ENCODE measurements at regions not wholly inside any gene's neighbourhood (a gene's known extent, or its start where the extent isn't known, plus 50 kb on each side); places are given as distances from the start of the nearest gene placed in this dataset.
"Not testable (repeated sequence)": the region's sequence is repeated elsewhere in the genome, so short reads cannot be mapped to it uniquely, and the experiment has no call there.

DNA sequence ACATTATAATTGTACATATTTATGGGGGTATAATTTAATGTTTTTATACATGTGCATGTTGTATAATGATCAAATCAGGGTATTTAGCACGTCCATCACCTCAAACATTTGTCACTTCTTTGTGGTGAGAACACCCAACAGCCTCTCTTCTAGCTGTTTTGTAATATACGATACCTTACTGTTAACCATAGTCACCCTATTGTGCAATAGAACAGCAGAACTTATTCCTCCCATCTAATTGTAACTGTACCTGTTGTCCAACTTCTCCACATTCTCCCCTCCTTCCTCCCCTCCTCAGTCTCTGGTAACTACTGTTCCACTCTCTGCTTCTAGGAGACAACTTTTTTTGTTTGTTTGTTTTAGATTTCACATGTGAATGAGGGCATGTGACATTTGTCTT lies 197.0 kb upstream of the PKP2 start:
- Mint-ChIP-seq H3K4me3 (ENCODE audit: low read depth) (no peak overlapping the region), H3K27me3 (no peaks in the 10 kb centered on the region), H3K4me1 (ENCODE audit: low read depth) (peaks cover 4% of the 10 kb centered on the region), H3K9me3 (ENCODE audit: low read depth) (no peaks in the 10 kb centered on the region), H3K27ac (no peak overlapping the region), H3K36me3 (ENCODE audit: insufficient read depth) (no peaks in the 10 kb centered on the region)
- no peak for DNase-seq (ENCODE audit: low spot score, unreplicated experiment)
- TF ChIP-seq, protein P1, sequence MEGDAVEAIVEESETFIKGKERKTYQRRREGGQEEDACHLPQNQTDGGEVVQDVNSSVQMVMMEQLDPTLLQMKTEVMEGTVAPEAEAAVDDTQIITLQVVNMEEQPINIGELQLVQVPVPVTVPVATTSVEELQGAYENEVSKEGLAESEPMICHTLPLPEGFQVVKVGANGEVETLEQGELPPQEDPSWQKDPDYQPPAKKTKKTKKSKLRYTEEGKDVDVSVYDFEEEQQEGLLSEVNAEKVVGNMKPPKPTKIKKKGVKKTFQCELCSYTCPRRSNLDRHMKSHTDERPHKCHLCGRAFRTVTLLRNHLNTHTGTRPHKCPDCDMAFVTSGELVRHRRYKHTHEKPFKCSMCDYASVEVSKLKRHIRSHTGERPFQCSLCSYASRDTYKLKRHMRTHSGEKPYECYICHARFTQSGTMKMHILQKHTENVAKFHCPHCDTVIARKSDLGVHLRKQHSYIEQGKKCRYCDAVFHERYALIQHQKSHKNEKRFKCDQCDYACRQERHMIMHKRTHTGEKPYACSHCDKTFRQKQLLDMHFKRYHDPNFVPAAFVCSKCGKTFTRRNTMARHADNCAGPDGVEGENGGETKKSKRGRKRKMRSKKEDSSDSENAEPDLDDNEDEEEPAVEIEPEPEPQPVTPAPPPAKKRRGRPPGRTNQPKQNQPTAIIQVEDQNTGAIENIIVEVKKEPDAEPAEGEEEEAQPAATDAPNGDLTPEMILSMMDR (IDR thresholded peaks at IDR 0.05; ENCODE audit: unreplicated experiment): no peak

- DNase-seq (ENCODE audit: low spot score, unreplicated experiment); H3K27me3 Mint-ChIP-seq; H3K27ac Mint-ChIP-seq; H3K4me3 Mint-ChIP-seq (ENCODE audit: low read depth); H3K36me3 Mint-ChIP-seq (ENCODE audit: insufficient read depth); H3K9me3 Mint-ChIP-seq (ENCODE audit: low read depth): not testable (repeated sequence)
- H3K4me1 Mint-ChIP-seq (ENCODE audit: low read depth): peaks cover 13% of the 10 kb centered on the region
Observed at GRCh38 chr12:33087876-33088275, 191.3 kb upstream of the PKP2 start.

DNA sequence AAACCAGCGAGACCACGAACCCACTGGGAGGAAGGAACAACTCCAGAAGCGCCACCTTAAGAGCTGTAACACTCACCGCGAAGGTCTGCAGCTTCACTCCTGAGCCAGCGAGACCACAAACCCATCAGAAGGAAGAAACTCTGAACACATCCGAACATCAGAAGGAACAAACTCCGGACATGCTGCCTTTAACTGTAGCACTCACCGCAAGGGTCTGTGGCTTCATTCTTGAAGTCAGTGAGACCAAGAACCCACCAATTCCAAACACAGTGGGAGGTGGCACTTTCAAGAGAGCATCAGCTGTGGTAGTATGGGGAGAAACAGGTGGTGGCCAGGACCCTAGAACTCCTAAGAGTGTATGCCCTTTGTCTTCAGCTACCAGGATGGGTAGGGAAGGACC lies 179.8 kb upstream of the PKP2 start:
- not testable (repeated sequence) for H3K36me3 Mint-ChIP-seq (ENCODE audit: insufficient read depth); H3K4me3 Mint-ChIP-seq (ENCODE audit: low read depth); H3K27ac Mint-ChIP-seq; H3K27me3 Mint-ChIP-seq; H3K4me1 Mint-ChIP-seq (ENCODE audit: low read depth); DNase-seq (ENCODE audit: low spot score, unreplicated experiment)
- H3K9me3 Mint-ChIP-seq (ENCODE audit: low read depth): peaks cover 27% of the 10 kb centered on the region

GRCh38 chr12:33075130-33075766 lies 178.7 kb upstream of the PKP2 start:
- DNase-seq (ENCODE audit: low spot score, unreplicated experiment); H3K36me3 Mint-ChIP-seq (ENCODE audit: insufficient read depth); H3K27me3 Mint-ChIP-seq; H3K27ac Mint-ChIP-seq; H3K4me1 Mint-ChIP-seq (ENCODE audit: low read depth); H3K4me3 Mint-ChIP-seq (ENCODE audit: low read depth): not testable (repeated sequence)
- H3K9me3 Mint-ChIP-seq (ENCODE audit: low read depth): peaks cover 37% of the 10 kb centered on the region

DNA sequence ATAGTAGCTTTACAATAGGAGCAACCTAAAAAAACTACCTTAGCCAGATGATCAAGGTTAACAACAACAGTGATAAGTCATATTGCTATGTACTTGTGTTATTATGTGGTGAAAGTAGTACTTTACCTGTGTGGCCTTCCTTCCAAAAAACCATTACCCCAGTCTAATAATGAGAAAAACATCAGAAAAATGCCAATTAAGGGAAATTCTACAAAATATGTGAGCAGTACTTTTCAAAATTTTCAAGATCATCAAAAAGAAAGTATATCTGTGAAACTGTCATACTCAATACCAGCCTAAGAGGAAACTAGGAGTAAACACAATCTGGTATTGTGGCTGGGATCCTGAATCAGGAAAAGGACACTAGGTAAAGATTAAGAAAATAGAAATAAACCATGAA lies 165.3 kb upstream of the PKP2 start:
- DNase-seq (ENCODE audit: low spot score, unreplicated experiment): no peak
- no peak overlapping the region for H3K4me3 Mint-ChIP-seq (ENCODE audit: low read depth)
- peaks cover 5% of the 10 kb centered on the region for H3K9me3 Mint-ChIP-seq (ENCODE audit: low read depth)
- no peak overlapping the region for H3K27ac Mint-ChIP-seq
- H3K4me1 Mint-ChIP-seq (ENCODE audit: low read depth): no peaks in the 10 kb centered on the region
- H3K27me3 Mint-ChIP-seq: no peaks in the 10 kb centered on the region
- TF ChIP-seq, protein P1 (IDR thresholded peaks at IDR 0.05; ENCODE audit: unreplicated experiment): no peak
- H3K36me3 Mint-ChIP-seq (ENCODE audit: insufficient read depth): no peaks in the 10 kb centered on the region

- Mint-ChIP-seq H3K27ac (no peak overlapping the region), H3K36me3 (ENCODE audit: insufficient read depth) (no peaks in the 10 kb centered on the region), H3K27me3 (no peaks in the 10 kb centered on the region), H3K4me3 (ENCODE audit: low read depth) (no peak overlapping the region), H3K4me1 (ENCODE audit: low read depth) (no peaks in the 10 kb centered on the region), H3K9me3 (ENCODE audit: low read depth) (no peaks in the 10 kb centered on the region)
- no peak for DNase-seq (ENCODE audit: low spot score, unreplicated experiment)
- TF ChIP-seq, protein P1 (IDR thresholded peaks at IDR 0.05; ENCODE audit: unreplicated experiment): no peak
Observed at GRCh38 chr12:33054371-33054770, 157.8 kb upstream of the PKP2 start.
